Neutrophil (primary cell): ENCODE measurements at regions not wholly inside any gene's neighbourhood (a gene's known extent, or its start where the extent isn't known, plus 50 kb on each side); places are given as distances from the start of the nearest gene placed in this dataset.

Experiments used
- H3K27ac ChIP-seq: fragments of 200-600 bp; sonication (generic); 2 replicates; pipeline ENCODE4 v1.5.1; 2016; ENCODE audit warnings: mild to moderate bottlenecking, moderate library complexity
- H3K27me3 ChIP-seq: fragments of 200-600 bp; sonication (generic); 2 replicates; pipeline ENCODE4 v1.6.0; 2016; ENCODE audit warnings: mild to moderate bottlenecking
- H3K36me3 ChIP-seq: fragments of 200-600 bp; sonication (generic); 2 replicates; pipeline ENCODE4 v1.5.1; 2017
- H3K4me1 ChIP-seq, 2 experiments: fragments of 200-600 bp in 1 of 2; sonication (generic) in 1 of 2; 1 replicate in 1 of 2; 2 replicates in 1 of 2; pipeline versions ENCODE4 v1.5.1 to v1.6.1; 2013 to 2016; ENCODE audit warnings: low read depth in 1 of 2, low read length in 1 of 2, mild to moderate bottlenecking in 1 of 2, moderate library complexity in 1 of 2; ENCODE audit not compliant: control insufficient read depth in 1 of 2, insufficient read depth in 1 of 2
- H3K4me3 ChIP-seq, 2 experiments: fragments of 200-600 bp in 1 of 2; sonication (generic) in 1 of 2; 1 replicate in 1 of 2; 2 replicates in 1 of 2; pipeline ENCODE4 v1.5.1; 2013 to 2016; ENCODE audit warnings: low read depth in 1 of 2, low read length in 1 of 2, mild to moderate bottlenecking in 1 of 2, moderate library complexity in 1 of 2
- H3K9me3 ChIP-seq: fragments of 200-600 bp; sonication (generic); 2 replicates; pipeline ENCODE4 v1.5.1; 2016
- TF ChIP-seq, protein P1 (sequence below): fragments of 200-600 bp; sonication (generic); IDR thresholded peaks from 2 replicates; pipeline ENCODE4 v1.5.1; 2016; ENCODE audit warnings: antibody characterized with exemption

DNA sequence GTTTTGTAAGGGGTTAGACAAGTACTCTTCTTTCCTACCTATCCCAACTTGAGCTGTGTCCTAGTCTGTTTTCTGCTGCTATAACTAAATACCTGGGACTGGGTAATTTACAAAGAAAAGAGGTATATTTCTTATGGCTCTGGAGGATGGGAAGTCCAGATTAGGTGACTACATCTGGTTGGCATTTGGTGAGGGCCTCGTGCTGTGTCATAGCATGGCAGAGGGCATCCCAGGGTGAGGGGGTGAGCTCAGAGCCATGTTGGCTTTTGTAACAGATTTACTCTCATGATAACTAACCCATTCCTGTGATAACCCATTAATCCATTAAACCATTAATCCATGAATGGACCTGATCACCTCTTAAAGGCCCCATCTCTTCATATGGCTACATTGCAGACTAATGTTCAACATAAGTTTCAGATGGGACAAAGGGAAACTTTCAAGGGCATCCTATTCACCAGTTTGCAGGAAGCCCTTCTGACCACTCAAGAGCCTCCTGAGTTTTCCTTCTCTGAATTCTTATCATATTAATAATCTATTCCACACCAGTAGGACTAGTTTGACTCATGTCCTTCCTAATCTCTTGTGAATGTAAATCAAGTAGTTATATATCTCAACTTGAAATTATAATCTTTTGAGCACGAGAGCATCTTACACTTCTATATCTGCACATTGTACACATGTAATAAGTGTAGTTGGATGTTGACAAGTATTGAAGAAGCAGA is 185.7 kb upstream of the ZPLD1 start:
- H3K4me3 ChIP-seq, result no peak overlapping the region
- TF ChIP-seq, protein P1, sequence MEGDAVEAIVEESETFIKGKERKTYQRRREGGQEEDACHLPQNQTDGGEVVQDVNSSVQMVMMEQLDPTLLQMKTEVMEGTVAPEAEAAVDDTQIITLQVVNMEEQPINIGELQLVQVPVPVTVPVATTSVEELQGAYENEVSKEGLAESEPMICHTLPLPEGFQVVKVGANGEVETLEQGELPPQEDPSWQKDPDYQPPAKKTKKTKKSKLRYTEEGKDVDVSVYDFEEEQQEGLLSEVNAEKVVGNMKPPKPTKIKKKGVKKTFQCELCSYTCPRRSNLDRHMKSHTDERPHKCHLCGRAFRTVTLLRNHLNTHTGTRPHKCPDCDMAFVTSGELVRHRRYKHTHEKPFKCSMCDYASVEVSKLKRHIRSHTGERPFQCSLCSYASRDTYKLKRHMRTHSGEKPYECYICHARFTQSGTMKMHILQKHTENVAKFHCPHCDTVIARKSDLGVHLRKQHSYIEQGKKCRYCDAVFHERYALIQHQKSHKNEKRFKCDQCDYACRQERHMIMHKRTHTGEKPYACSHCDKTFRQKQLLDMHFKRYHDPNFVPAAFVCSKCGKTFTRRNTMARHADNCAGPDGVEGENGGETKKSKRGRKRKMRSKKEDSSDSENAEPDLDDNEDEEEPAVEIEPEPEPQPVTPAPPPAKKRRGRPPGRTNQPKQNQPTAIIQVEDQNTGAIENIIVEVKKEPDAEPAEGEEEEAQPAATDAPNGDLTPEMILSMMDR, result no peak
- H3K27me3 ChIP-seq, result no peaks in the 10 kb centered on the region
- H3K4me1 ChIP-seq, result no peaks in the 10 kb centered on the region
- no peaks in the 10 kb centered on the region for H3K9me3 ChIP-seq
- H3K27ac ChIP-seq, result no peak overlapping the region
- H3K36me3 ChIP-seq, result no peaks in the 10 kb centered on the region

DNA sequence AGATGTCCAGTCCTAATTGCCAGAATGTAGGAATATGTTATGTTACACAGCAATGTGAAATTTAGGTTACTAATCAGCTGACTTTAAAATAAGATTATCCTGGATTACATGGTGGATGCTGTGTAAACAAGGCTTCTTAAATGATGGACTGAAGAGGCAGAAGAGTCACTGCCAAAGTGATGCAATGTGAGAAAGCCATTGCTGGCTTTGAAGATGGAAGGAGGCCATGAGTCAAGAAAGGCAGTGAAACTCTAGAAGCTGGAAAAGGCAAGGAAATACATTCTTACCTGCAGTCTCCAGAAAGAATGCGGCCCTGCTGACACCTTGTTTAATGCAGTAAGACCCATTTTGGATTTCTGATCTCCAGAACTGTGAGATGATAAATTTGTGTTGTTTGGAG is 179.1 kb upstream of the ZPLD1 start:
- TF ChIP-seq, protein P1, result no peak
- no peak overlapping the region for H3K4me3 ChIP-seq
- H3K4me1 ChIP-seq, result no peaks in the 10 kb centered on the region
- no peaks in the 10 kb centered on the region for H3K9me3 ChIP-seq
- H3K27ac ChIP-seq, result no peak overlapping the region
- no peaks in the 10 kb centered on the region for H3K36me3 ChIP-seq
- no peaks in the 10 kb centered on the region for H3K27me3 ChIP-seq

DNA sequence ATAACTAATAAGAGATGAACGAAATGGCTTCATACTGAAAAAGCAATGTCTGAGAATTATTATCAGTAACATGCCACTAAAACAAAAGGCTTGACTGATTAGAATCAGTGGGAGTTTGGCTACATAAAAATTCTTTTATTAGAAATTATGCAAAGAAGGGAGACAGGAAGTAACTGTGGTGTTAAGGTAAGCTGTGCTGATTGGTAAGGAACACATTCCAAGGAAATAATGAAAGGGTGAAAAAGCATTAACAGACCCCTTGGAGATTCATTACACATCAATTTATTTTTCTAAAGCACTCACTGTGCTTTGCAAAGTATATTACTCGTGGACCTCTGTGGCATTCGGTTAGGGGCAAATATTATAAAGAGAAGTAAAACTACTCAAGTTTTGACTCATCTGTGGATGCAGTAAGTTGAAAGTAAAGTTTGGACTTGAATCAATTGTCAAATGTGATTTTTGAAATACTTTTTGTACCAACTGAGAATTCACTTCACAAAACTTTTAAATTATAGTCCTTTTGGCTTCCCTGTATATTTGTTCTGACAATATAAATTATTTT is 176.1 kb upstream of the ZPLD1 start:
- Histone ChIP-seq H3K27me3 (no peaks in the 10 kb centered on the region), H3K4me3 (no peak overlapping the region), H3K9me3 (no peaks in the 10 kb centered on the region), H3K27ac (no peak overlapping the region), H3K36me3 (no peaks in the 10 kb centered on the region), H3K4me1 (no peaks in the 10 kb centered on the region)
- TF ChIP-seq, protein P1, result no peak

DNA sequence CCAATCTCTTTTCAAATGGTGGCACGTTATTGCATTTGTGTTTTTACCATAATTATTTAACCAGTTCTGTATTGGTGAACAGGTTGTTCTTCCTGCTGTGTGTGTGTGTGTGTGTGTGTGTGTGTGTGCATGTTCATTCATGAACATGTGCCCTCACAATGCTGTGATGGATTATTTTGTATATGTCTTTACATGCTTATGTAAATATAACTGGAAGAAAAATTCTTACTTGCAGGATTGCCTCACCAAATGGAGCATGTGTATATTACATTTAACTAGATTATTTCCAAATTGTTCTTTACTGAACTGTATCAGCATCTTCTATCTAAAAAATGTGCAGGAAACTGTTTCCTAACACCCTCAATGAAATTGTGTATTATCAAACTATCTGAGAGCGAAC is 175.2 kb upstream of the ZPLD1 start:
- Histone ChIP-seq H3K27me3 (no peaks in the 10 kb centered on the region), H3K4me1 (no peaks in the 10 kb centered on the region)
- TF ChIP-seq, protein P1, result no peak

DNA sequence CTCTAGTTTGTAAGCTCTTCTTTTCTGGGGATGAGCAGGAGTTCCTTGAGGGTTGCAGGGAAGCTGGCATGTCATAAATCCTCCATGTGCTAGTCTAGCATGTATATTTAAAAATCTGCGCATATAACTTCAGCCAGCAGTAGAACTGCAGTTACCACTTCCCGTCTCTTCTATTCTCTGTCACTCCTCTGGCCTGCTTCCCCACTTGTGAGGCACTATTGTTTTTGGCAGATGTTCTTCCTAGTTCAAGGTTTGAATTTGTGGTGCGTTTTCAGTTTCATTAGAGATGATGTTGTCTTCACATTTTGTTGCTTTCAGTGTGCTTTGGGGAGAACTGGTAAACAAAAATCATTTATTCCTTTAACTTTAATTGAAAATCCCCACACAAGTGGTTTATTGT is 169.1 kb upstream of the ZPLD1 start:
- H3K9me3 ChIP-seq, result no peaks in the 10 kb centered on the region
- H3K4me3 ChIP-seq, result no peak overlapping the region
- TF ChIP-seq, protein P1, result no peak
- no peaks in the 10 kb centered on the region for H3K36me3 ChIP-seq
- H3K4me1 ChIP-seq, result no peaks in the 10 kb centered on the region
- H3K27me3 ChIP-seq, result no peaks in the 10 kb centered on the region
- no peak overlapping the region for H3K27ac ChIP-seq

More for the DNA sequence above, 175.2 kb upstream of the ZPLD1 start:
- H3K4me3 ChIP-seq, result no peak overlapping the region
- no peaks in the 10 kb centered on the region for H3K9me3 ChIP-seq
- no peak overlapping the region for H3K27ac ChIP-seq
- no peaks in the 10 kb centered on the region for H3K36me3 ChIP-seq
